GM12878 (cell line): ENCODE measurements at regions not wholly inside any gene's neighbourhood (a gene's known extent, or its start where the extent isn't known, plus 50 kb on each side); places are given as distances from the start of the nearest gene placed in this dataset.

Experiments used
- ATAC-seq: fragments of 200-7000 bp; cut with Tn5 transposase; 3 replicates; pipeline ENCODE4 v1.9.1; 2020; ENCODE audit warnings: mild to moderate bottlenecking, moderate library complexity
- BruUV-seq: library from RNA; stranded (reverse); fragments of 400-500 nt; replicated peaks from 2 replicates; lab custom pipeline; 2021; lab: Mats Ljungman, UMichigan
- CTCF ChIA-PET: fragments of 300-600 bp; sonication (Branson Sonifier 250); formaldehyde crosslinking; extraction: SDS; loops from one replicate; lab custom pipeline; 2021; ENCODE audit warnings: inconsistent platforms; lab: Yijun Ruan, JAX
- POLR2A ChIA-PET: fragments of 350-600 bp; formaldehyde crosslinking; extraction: SDS; loops from one replicate; lab custom pipeline; 2021; ENCODE audit warnings: inconsistent platforms; lab: Charles Lee
- RAD21 ChIA-PET: fragments of 300-600 bp; sonication (Branson Sonifier 250); formaldehyde crosslinking; loops from one replicate; lab custom pipeline; 2023; ENCODE audit warnings: antibody characterized with exemption; ENCODE audit not compliant: unreplicated experiment; lab: Charles Lee
- SMC1A ChIA-PET: fragments of 300-600 bp; sonication (Branson Sonifier 250); formaldehyde crosslinking; loops from one replicate; lab custom pipeline; 2023; ENCODE audit not compliant: unreplicated experiment, uncharacterized antibody; lab: Charles Lee
- DNase-seq: peaks from one replicate; pipeline ENCODE4 v3.0.0-alpha.2; 2011; ENCODE audit warnings: low read depth, low spot score
- FAIRE-seq: peaks from 3 replicates; lab custom pipeline; 2011; peaks lifted over from hg19 to GRCh38; lab: Jason Lieb, UNC
- H2AFZ ChIP-seq: 2 replicates; pipeline ENCODE4 v1.6.0; 2011; ENCODE audit warnings: low read depth, low read length, control low read depth; ENCODE audit not compliant: control insufficient read depth
- H3K27ac ChIP-seq: 2 replicates; pipeline ENCODE4 v1.5.1; 2011; ENCODE audit warnings: control low read depth; ENCODE audit not compliant: control insufficient read depth, insufficient read depth
- H3K27me3 ChIP-seq, 2 experiments: replicated peaks in 1 of 2; 2 replicates each; pipeline versions ENCODE4 v1.6.0 to v1.6.1; 2011; ENCODE audit warnings: low read length in 1 of 2; ENCODE audit not compliant: control insufficient read depth in 2 of 2, insufficient read depth in 2 of 2
- H3K36me3 ChIP-seq, 2 experiments: 2 replicates each; pipeline ENCODE4 v1.5.1; 2011; ENCODE audit warnings: low read length in 1 of 2; ENCODE audit not compliant: control insufficient read depth in 2 of 2, insufficient read depth in 2 of 2
- H3K4me1 ChIP-seq: 2 replicates; pipeline ENCODE4 v1.6.1; 2011; ENCODE audit warnings: mild to moderate bottlenecking, low read length, moderate library complexity, mixed read lengths; ENCODE audit not compliant: control insufficient read depth, insufficient read depth
- H3K4me2 ChIP-seq: 2 replicates; pipeline ENCODE4 v1.6.0; 2011; ENCODE audit warnings: control low read depth; ENCODE audit not compliant: control insufficient read depth, insufficient read depth
- H3K4me3 ChIP-seq: fragments of 200-600 bp; sonication (generic); 2 replicates; pipeline ENCODE4 v1.5.1; 2016
- H3K79me2 ChIP-seq: 2 replicates; pipeline ENCODE4 v1.6.0; 2011; ENCODE audit warnings: low read length; ENCODE audit not compliant: control insufficient read depth, insufficient read depth
- H3K9ac ChIP-seq: 2 replicates; pipeline ENCODE4 v1.8.0; 2011; ENCODE audit warnings: low read length, control low read depth, mixed read lengths; ENCODE audit not compliant: control insufficient read depth, insufficient read depth
- H3K9me3 ChIP-seq: replicated peaks from 3 replicates; pipeline ENCODE4 v1.5.1; 2011; ENCODE audit warnings: mild to moderate bottlenecking, low read length; ENCODE audit not compliant: control insufficient read depth, insufficient read depth
- H4K20me1 ChIP-seq: 2 replicates; pipeline ENCODE4 v1.6.0; 2011; ENCODE audit not compliant: control insufficient read depth, insufficient read depth
- CUX1 ChIP-seq: IDR thresholded peaks from 2 replicates; pipeline ENCODE4 v1.6.1; 2012; ENCODE audit warnings: improper control_type of control experiment, low read depth, low read length; ENCODE audit not compliant: insufficient replicate concordance
- HSF1 ChIP-seq: fragments of 150-350 bp; IDR thresholded peaks from 2 replicates; pipeline ENCODE4 v1.6.1; 2014; ENCODE audit warnings: mild to moderate bottlenecking, low read depth, low read length
- MXI1 ChIP-seq: fragments of 150-350 bp; IDR thresholded peaks from 2 replicates; pipeline ENCODE4 v1.6.1; 2011; ENCODE audit warnings: low read depth, mild to moderate bottlenecking, inconsistent platforms, low read length, improper control_type of control experiment
- NFIC ChIP-seq: IDR thresholded peaks from 2 replicates; pipeline ENCODE4 v1.6.1; 2012; ENCODE audit warnings: low read depth, mild to moderate bottlenecking, inconsistent platforms, low read length, moderate library complexity
- PKNOX1 ChIP-seq: fragments of 450-650 bp; IDR thresholded peaks from 2 replicates; pipeline ENCODE4 v1.6.1; 2016; ENCODE audit warnings: mild to moderate bottlenecking
- WRNIP1 ChIP-seq: IDR thresholded peaks from 2 replicates; pipeline ENCODE4 v1.6.1; 2011; ENCODE audit warnings: low read depth, low read length, improper control_type of control experiment, borderline replicate concordance
- ZNF687 ChIP-seq: fragments of 450-650 bp; IDR thresholded peaks from 2 replicates; pipeline ENCODE4 v1.6.1; 2017; ENCODE audit warnings: mild to moderate bottlenecking, moderate library complexity
- WGBS: methylation state at CpG from one replicate; pipeline ENCODE4 v1.1.6; 2016; ENCODE audit warnings: low lambda C conversion rate; ENCODE audit not compliant: insufficient replicate concordance, insufficient coverage; ENCODE audit errors: missing lambda C conversion rate; 5-methylcytosine and 5-hydroxymethylcytosine counted together
- in situ Hi-C: fragments of 300-500 bp; cut with MboI; formaldehyde crosslinking; loops from 9 replicates; pipeline ENCODE4 v1.14.3; 2018; ENCODE audit warnings: mixed read lengths
- intact Hi-C: fragments of 100-400 bp; cut with micrococcal nuclease; formaldehyde crosslinking; loops from one replicate; pipeline ENCODE4 v1.14.2; 2022; ENCODE audit not compliant: unreplicated experiment

GRCh38 chr3:117480525-117480924 is 770.9 kb downstream of the TUSC7 start:
- in situ Hi-C loops, result no loop called here

More at GRCh38 chr3:117480525-117480924, 770.9 kb downstream of the TUSC7 start:
- H4K20me1 ChIP-seq, result no peaks in the 10 kb centered on the region
- BruUV-seq, result no TSS peak
- ChIA-PET CTCF (interaction anchor here (0.9 to 5.5 kb wide), 5 partner anchors 9 to 45 kb away, joined by 3 to 32 read pairs (median 5); no protein-coding TSS in a partner anchor), RAD21 (interaction anchor here (0.7 to 5.6 kb wide), 8 partner anchors 8 to 202 kb away, joined by 3 to 40 read pairs (median 4); no protein-coding TSS in a partner anchor), SMC1A (interaction anchor here (0.9 to 6.7 kb wide), 7 partner anchors 9 to 45 kb away, joined by 3 to 57 read pairs (median 4); no protein-coding TSS in a partner anchor), POLR2A (interaction anchor here (1.1 to 4.9 kb wide), 2 partner anchors 9 to 27 kb away, joined by 3 to 29 read pairs; no protein-coding TSS in a partner anchor)
- no peaks in the 10 kb centered on the region for H3K36me3 ChIP-seq
- 62% methylated on average over 3 of the region's 3 CpGs for WGBS
- H3K4me1 ChIP-seq, result no peaks in the 10 kb centered on the region
- FAIRE-seq (no peak), ATAC-seq (peak; percentile 19; the same call in 2 of the 3 replicates), DNase-seq (no peak)
- H2AFZ ChIP-seq, result no peak overlapping the region
- no peak overlapping the region for H3K4me3 ChIP-seq
- no peak overlapping the region for H3K9ac ChIP-seq
- no peaks in the 10 kb centered on the region for H3K9me3 ChIP-seq
- intact Hi-C loops, result no loop called here
- H3K4me2 ChIP-seq, result no peak overlapping the region
- no peaks in the 10 kb centered on the region for H3K79me2 ChIP-seq
- H3K27me3 ChIP-seq, result no peaks in the 10 kb centered on the region
- H3K27ac ChIP-seq, result no peak overlapping the region
- TF ChIP-seq MXI1 (0 out of 2 replicates have a peak, but pooled peaks have one; percentile 15), NFIC (no peak), WRNIP1 (no peak), HSF1 (no peak), CUX1 (peak; percentile 69), PKNOX1 (peak; percentile 45), ZNF687 (peak; percentile 71)
